Heart left ventricle (tissue), 13 donors: ENCODE measurements at regions not wholly inside any gene's neighbourhood (a gene's known extent, or its start where the extent isn't known, plus 50 kb on each side); places are given as distances from the start of the nearest gene placed in this dataset.

ENCODE experiments used
- CTCF ChIP-seq, 12 donors: fragments of 200-600 bp; sonication (generic) in 4 of 12; IDR thresholded peaks; one replicate each; pipeline versions ENCODE4 v1.5.0 to v1.8.0; 2018 to 2022; ENCODE audit warnings: antibody characterized with exemption in 12 of 12, mild to moderate bottlenecking in 5 of 12
- POLR2A ChIP-seq, 2 donors: fragments of 450-650 bp; IDR thresholded peaks; one replicate each; pipeline ENCODE4 v1.6.1; 2017; ENCODE audit warnings: antibody characterized with exemption in 2 of 2, mild to moderate bottlenecking in 2 of 2, moderate library complexity in 2 of 2
- donor health status: ischemic (EF 13 %, LVEDD 7.1; RV severe dilation, severe dysfunction).
- donor health status: DM: no; HTN: yes; CAD: no.
- donor health status: DM: no; HTN: no; CAD: no.
- donor health status: ischemic (EF 25% LVEDD 6.9; RV normal size, moderate dysfunction).
- donor health status: ischemic (EF 25% LVEDD 5.7; RV mildly dilated, moderate dysfunction).
- donor health status: ischemic (EF 35%, LVEDD 5.7; RV mildly dilated, moderate dysfunction).
- donor health status: nonischemic (EF 11% LVEDD 7.7; RV severe dilation, severe dysfunction).
- donor health status: DM: yes; HTN: yes; CAD: no.
- donor health status: PGD.
- donor health status: ischemic (EF 29% LVEDD 5.4; RV normal size, mild dysfunction).
- donor health status: nonischemic (EF 23%, LVEDD 6.1; RV moderate dilation, normal function).

- TF ChIP-seq CTCF (IDR thresholded peaks at IDR 0.05), result no peak
- no peak for TF ChIP-seq POLR2A (IDR thresholded peaks at IDR 0.05)
Observed at GRCh38 chr7:145020454-145020853, 184.6 kb upstream of the TPK1 start.
